ENCODE measurements at regions not wholly inside any gene's neighbourhood (a gene's known extent, or its start where the extent isn't known, plus 50 kb on each side); places are given as distances from the start of the nearest gene placed in this dataset.

- H3K27me3 ChIP-seq = no peaks in the 10 kb centered on the region
- H3K36me3 ChIP-seq (ENCODE audit: low read depth, missing control alignments) = no peaks in the 10 kb centered on the region
- intact Hi-C loops (cut with DNase I; ENCODE audit: low total_unique reads) = loop anchor here (10.0 kb wide), 1 partner anchor 264 kb away; no protein-coding TSS in a partner anchor
- whole genome bisulfite sequencing, 2 donors = 85 to 89% methylated on average over 3 to 8 of the region's 8 CpGs
- H3K4me3 ChIP-seq = no peak overlapping the region
- H3K4me1 ChIP-seq = no peaks in the 10 kb centered on the region
- no peak for DNase-seq
- TF ChIP-seq CTCF (IDR thresholded peaks at IDR 0.05) = no peak
- TF ChIP-seq POLR2A (IDR thresholded peaks at IDR 0.05) = no peak
- no peaks in the 10 kb centered on the region for H3K9me3 ChIP-seq
- H3K27ac ChIP-seq = no peak overlapping the region
Observed at GRCh38 chr17:65290616-65291015, 153.4 kb downstream of the RGS9 start.

- Histone ChIP-seq H3K4me1 (no peaks in the 10 kb centered on the region), H3K27me3 (no peaks in the 10 kb centered on the region), H3K4me3 (no peak overlapping the region), H3K27ac (no peak overlapping the region), H3K9me3 (no peaks in the 10 kb centered on the region), H3K36me3 (ENCODE audit: low read depth, missing control alignments) (no peaks in the 10 kb centered on the region)
- intact Hi-C loops (cut with DNase I; ENCODE audit: low total_unique reads) = loop anchor here (10.0 kb wide), 1 partner anchor 265 kb away; no protein-coding TSS in a partner anchor
- WGBS, 2 donors = 94 to 95% methylated on average over 1 of the region's 1 CpG
- TF ChIP-seq CTCF (IDR thresholded peaks at IDR 0.05) (no peak), POLR2A (IDR thresholded peaks at IDR 0.05) (no peak)
- no peak for DNase-seq
Observed at GRCh38 chr17:65290056-65290455, 152.9 kb downstream of the RGS9 start.

GRCh38 chr17:65287040-65287439, 149.9 kb downstream of the RGS9 start:
- no peak for TF ChIP-seq POLR2A (IDR thresholded peaks at IDR 0.05)
- TF ChIP-seq CTCF (IDR thresholded peaks at IDR 0.05) = no peak
- DNase-seq = no peak
- H3K9me3 ChIP-seq = no peaks in the 10 kb centered on the region
- H3K36me3 ChIP-seq (ENCODE audit: low read depth, missing control alignments) = no peaks in the 10 kb centered on the region
- no peaks in the 10 kb centered on the region for H3K4me1 ChIP-seq
- intact Hi-C loops (cut with DNase I; ENCODE audit: low total_unique reads) = no loop called here
- no peak overlapping the region for H3K4me3 ChIP-seq
- no peak overlapping the region for H3K27ac ChIP-seq
- WGBS, 2 donors = 24 to 39% methylated on average over 4 of the region's 4 CpGs
- H3K27me3 ChIP-seq = no peaks in the 10 kb centered on the region

GRCh38 chr17:65283704-65284103, 146.5 kb downstream of the RGS9 start:
- no peak overlapping the region for H3K4me3 ChIP-seq
- 80 to 83% methylated on average over 7 of the region's 7 CpGs for WGBS, 2 donors
- no peaks in the 10 kb centered on the region for H3K9me3 ChIP-seq
- H3K4me1 ChIP-seq = no peaks in the 10 kb centered on the region
- intact Hi-C loops (cut with DNase I; ENCODE audit: low total_unique reads) = no loop called here
- H3K36me3 ChIP-seq (ENCODE audit: low read depth, missing control alignments) = no peaks in the 10 kb centered on the region
- H3K27me3 ChIP-seq = no peaks in the 10 kb centered on the region
- DNase-seq = no peak
- H3K27ac ChIP-seq = no peak overlapping the region
- no peak for TF ChIP-seq POLR2A (IDR thresholded peaks at IDR 0.05)
- no peak for TF ChIP-seq CTCF (IDR thresholded peaks at IDR 0.05)

GRCh38 chr17:65279456-65279855, 142.3 kb downstream of the RGS9 start:
- intact Hi-C loops (cut with DNase I; ENCODE audit: low total_unique reads) = no loop called here
- WGBS, 2 donors = 75 to 91% methylated on average over 2 of the region's 2 CpGs
- Histone ChIP-seq H3K27ac (no peak overlapping the region), H3K4me1 (no peaks in the 10 kb centered on the region), H3K4me3 (no peak overlapping the region), H3K27me3 (no peaks in the 10 kb centered on the region), H3K36me3 (ENCODE audit: low read depth, missing control alignments) (no peaks in the 10 kb centered on the region), H3K9me3 (no peaks in the 10 kb centered on the region)
- no peak for TF ChIP-seq POLR2A (IDR thresholded peaks at IDR 0.05)
- TF ChIP-seq CTCF (IDR thresholded peaks at IDR 0.05) = no peak
- DNase-seq = no peak
